MM.1S (cell line): ENCODE measurements at regions not wholly inside any gene's neighbourhood (a gene's known extent, or its start where the extent isn't known, plus 50 kb on each side); places are given as distances from the start of the nearest gene placed in this dataset.

Source experiments
- DNase-seq: peaks from one replicate; pipeline ENCODE4 v3.0.0-alpha.2; 2015
- H2AFZ ChIP-seq: fragments of 300-600 bp; sonication (generic); 2 replicates; pipeline ENCODE4 v1.6.0; 2016; ENCODE audit warnings: antibody characterized with exemption, low read length
- H3F3A ChIP-seq: fragments of 300-600 bp; sonication (generic); 2 replicates; pipeline ENCODE4 v1.6.1; 2016; ENCODE audit warnings: mild to moderate bottlenecking, antibody characterized with exemption, low read length, moderate library complexity, mixed read lengths; ENCODE audit not compliant: insufficient read depth
- H3K27ac ChIP-seq: fragments of 300-600 bp; sonication (generic); 2 replicates; pipeline ENCODE4 v1.5.1; 2016; ENCODE audit warnings: mild to moderate bottlenecking, low read length
- H3K27me3 ChIP-seq: fragments of 300-600 bp; sonication (generic); replicated peaks from 2 replicates; pipeline ENCODE4 v1.6.0; 2016; ENCODE audit warnings: low read length; ENCODE audit not compliant: insufficient read depth
- H3K36me3 ChIP-seq: fragments of 300-600 bp; sonication (generic); replicated peaks from 2 replicates; pipeline ENCODE4 v1.6.1; 2016; ENCODE audit warnings: mild to moderate bottlenecking, low read length, mixed read lengths; ENCODE audit not compliant: insufficient read depth
- H3K4me1 ChIP-seq: fragments of 300-600 bp; sonication (generic); 2 replicates; pipeline ENCODE4 v1.6.1; 2016; ENCODE audit warnings: low read length, mixed read lengths
- H3K4me2 ChIP-seq: fragments of 300-600 bp; sonication (generic); 2 replicates; pipeline ENCODE4 v1.6.0; 2016; ENCODE audit warnings: low read depth, low read length
- H3K4me3 ChIP-seq: fragments of 300-600 bp; sonication (generic); 2 replicates; pipeline ENCODE4 v1.5.1; 2016; ENCODE audit warnings: low read length, mixed read lengths
- H3K79me2 ChIP-seq: fragments of 300-600 bp; sonication (generic); 2 replicates; pipeline ENCODE4 v1.6.1; 2016; ENCODE audit warnings: mixed run types, low read length, mixed read lengths
- H3K9ac ChIP-seq: fragments of 300-600 bp; sonication (generic); 2 replicates; pipeline ENCODE4 v1.6.1; 2016; ENCODE audit warnings: low read length, mixed read lengths
- H3K9me2 ChIP-seq: fragments of 300-600 bp; sonication (generic); replicated peaks from 2 replicates; pipeline ENCODE4 v1.6.1; 2016; ENCODE audit warnings: mild to moderate bottlenecking, low read length, mixed read lengths; ENCODE audit not compliant: insufficient read depth
- H3K9me3 ChIP-seq: fragments of 300-600 bp; sonication (generic); replicated peaks from 2 replicates; pipeline ENCODE4 v1.6.1; 2016; ENCODE audit warnings: mild to moderate bottlenecking, low read length, mixed read lengths; ENCODE audit not compliant: insufficient read depth
- H4K20me1 ChIP-seq: fragments of 300-600 bp; sonication (generic); 2 replicates; pipeline ENCODE4 v1.6.1; 2016; ENCODE audit warnings: mild to moderate bottlenecking, low read length, moderate library complexity, mixed read lengths; ENCODE audit not compliant: insufficient read depth
- CTCF ChIP-seq: fragments of 300-600 bp; sonication (generic); IDR thresholded peaks from 2 replicates; pipeline ENCODE4 v1.5.1; 2016; ENCODE audit warnings: antibody characterized with exemption, low read length, mixed read lengths
- EZH2 ChIP-seq: fragments of 300-600 bp; sonication (generic); optimal IDR thresholded peaks from 2 replicates; pipeline ENCODE3; 2017; ENCODE audit warnings: low read depth, mild to moderate bottlenecking, antibody characterized with exemption, low read length, mixed read lengths
- EZH2phosphoT487 ChIP-seq: fragments of 300-600 bp; sonication (generic); IDR thresholded peaks from 2 replicates; pipeline ENCODE4 v1.6.1; 2018; ENCODE audit warnings: antibody characterized with exemption, low read length

GRCh38 chr1:30469426-30469825 is 254.0 kb downstream of the MATN1 start:
- H3K9me3 ChIP-seq: no peaks in the 10 kb centered on the region
- no peaks in the 10 kb centered on the region for H3K36me3 ChIP-seq
- no peak overlapping the region for H3K9ac ChIP-seq
- H3K4me1 ChIP-seq: no peaks in the 10 kb centered on the region
- H3K27ac ChIP-seq: no peak overlapping the region
- H3K4me2 ChIP-seq: no peak overlapping the region
- H3K4me3 ChIP-seq: no peak overlapping the region
- no peak overlapping the region for H2AFZ ChIP-seq
- no peaks in the 10 kb centered on the region for H4K20me1 ChIP-seq
- no peak for TF ChIP-seq EZH2phosphoT487
- no peaks in the 10 kb centered on the region for H3K79me2 ChIP-seq
- H3K9me2 ChIP-seq: no peaks in the 10 kb centered on the region
- H3F3A ChIP-seq: no peaks in the 10 kb centered on the region
- DNase-seq: no peak
- H3K27me3 ChIP-seq: peaks cover 91% of the 10 kb centered on the region

- Histone ChIP-seq H3K79me2 (no peaks in the 10 kb centered on the region), H3K9me3 (no peaks in the 10 kb centered on the region), H4K20me1 (no peaks in the 10 kb centered on the region), H3K9ac (no peak overlapping the region), H2AFZ (no peak overlapping the region), H3K4me2 (no peak overlapping the region), H3K27me3 (peaks cover 83% of the 10 kb centered on the region), H3K4me1 (no peaks in the 10 kb centered on the region), H3K4me3 (no peak overlapping the region), H3K9me2 (no peaks in the 10 kb centered on the region), H3K36me3 (no peaks in the 10 kb centered on the region), H3K27ac (no peak overlapping the region), H3F3A (no peaks in the 10 kb centered on the region)
- TF ChIP-seq CTCF: no peak
- TF ChIP-seq EZH2: no peak
- no peak for TF ChIP-seq EZH2phosphoT487
- no peak for DNase-seq
These were observed 256.3 kb downstream of the MATN1 start for GRCh38 chr1:30467101-30467500.

GRCh38 chr1:30466610-30467009 is 256.8 kb downstream of the MATN1 start:
- no peak for TF ChIP-seq EZH2
- TF ChIP-seq EZH2phosphoT487: no peak
- no peak for TF ChIP-seq CTCF
- H3K36me3 ChIP-seq: no peaks in the 10 kb centered on the region
- H3K79me2 ChIP-seq: no peaks in the 10 kb centered on the region
- peaks cover 80% of the 10 kb centered on the region for H3K27me3 ChIP-seq
- no peak overlapping the region for H3K4me3 ChIP-seq
- no peak overlapping the region for H3K27ac ChIP-seq
- H2AFZ ChIP-seq: no peak overlapping the region
- no peaks in the 10 kb centered on the region for H3K9me2 ChIP-seq
- no peak for DNase-seq
- H3F3A ChIP-seq: no peaks in the 10 kb centered on the region
- H3K4me1 ChIP-seq: no peaks in the 10 kb centered on the region
- no peaks in the 10 kb centered on the region for H4K20me1 ChIP-seq
- no peak overlapping the region for H3K4me2 ChIP-seq
- H3K9ac ChIP-seq: no peak overlapping the region
- H3K9me3 ChIP-seq: no peaks in the 10 kb centered on the region

GRCh38 chr1:30466026-30466425 is 257.4 kb downstream of the MATN1 start:
- no peak overlapping the region for H2AFZ ChIP-seq
- no peak for TF ChIP-seq CTCF
- no peak for TF ChIP-seq EZH2phosphoT487
- no peak for TF ChIP-seq EZH2
- H3K4me1 ChIP-seq: no peaks in the 10 kb centered on the region
- H3K9ac ChIP-seq: no peak overlapping the region
- H3K4me3 ChIP-seq: no peak overlapping the region
- no peaks in the 10 kb centered on the region for H4K20me1 ChIP-seq
- no peak overlapping the region for H3K27ac ChIP-seq
- no peaks in the 10 kb centered on the region for H3K9me2 ChIP-seq
- no peaks in the 10 kb centered on the region for H3K9me3 ChIP-seq
- no peak overlapping the region for H3K4me2 ChIP-seq
- H3K27me3 ChIP-seq: peaks cover 80% of the 10 kb centered on the region
- no peaks in the 10 kb centered on the region for H3K36me3 ChIP-seq
- no peaks in the 10 kb centered on the region for H3F3A ChIP-seq
- H3K79me2 ChIP-seq: no peaks in the 10 kb centered on the region
- no peak for DNase-seq
